A549 (cell line): ENCODE measurements at regions not wholly inside any gene's neighbourhood (a gene's known extent, or its start where the extent isn't known, plus 50 kb on each side); places are given as distances from the start of the nearest gene placed in this dataset.

Source experiments
- ATAC-seq, 2 experiments: fragments of 200-7000 bp in 1 of 2; fragments of >200 bp in 1 of 2; cut with Nextera tagmentation in 1 of 2; cut with Tn5 transposase in 1 of 2; 3 replicates each; pipeline versions ENCODE4 v1.8.0 to v1.9.1; 2018 to 2020; ENCODE audit warnings: mild to moderate bottlenecking in 1 of 2, moderate library complexity in 1 of 2
- CTCF ChIA-PET: fragments of 300-600 bp; sonication (Branson Sonifier 250); formaldehyde crosslinking; extraction: SDS; loops from one replicate; lab custom pipeline; 2021; ENCODE audit warnings: antibody characterized with exemption, inconsistent platforms; lab: Yijun Ruan, JAX
- POLR2A ChIA-PET: fragments of 350-600 bp; formaldehyde crosslinking; extraction: SDS; loops from one replicate; lab custom pipeline; 2021; ENCODE audit warnings: antibody characterized with exemption, inconsistent platforms; lab: Yijun Ruan, JAX
- DNase-seq, 2 experiments: peaks; one replicate each; pipeline versions ENCODE4 v3.0.0 to v3.0.0-alpha.2; 2011 to 2016; ENCODE audit warnings: low read depth in 1 of 2, low spot score in 1 of 2
- FAIRE-seq: peaks from 2 replicates; lab custom pipeline; 2011; peaks lifted over from hg19 to GRCh38; lab: Jason Lieb, UNC
- H3K27ac ChIP-seq, 2 experiments: fragments of >200 bp; sonication (Bioruptor Twin); formaldehyde crosslinking; 3 replicates each; pipeline ENCODE4 v1.5.1; 2016 to 2017
- H3K4me1 ChIP-seq: fragments of >200 bp; sonication (Bioruptor Twin); formaldehyde crosslinking; 3 replicates; pipeline ENCODE4 v1.6.1; 2016
- H3K4me2 ChIP-seq: fragments of >200 bp; sonication (Bioruptor Twin); formaldehyde crosslinking; 3 replicates; pipeline ENCODE4 v1.6.1; 2016
- H3K4me3 ChIP-seq: fragments of >200 bp; sonication (Bioruptor Twin); formaldehyde crosslinking; 3 replicates; pipeline ENCODE4 v1.5.1; 2016
- H3K9me3 ChIP-seq: fragments of >200 bp; sonication (Bioruptor Twin); formaldehyde crosslinking; 3 replicates; pipeline ENCODE4 v1.6.1; 2016
- CBX2 ChIP-seq: fragments of 200-600 bp; sonication (generic); IDR thresholded peaks from 2 replicates; pipeline ENCODE4 v1.6.1; 2016; ENCODE audit warnings: low read depth, mild to moderate bottlenecking, borderline replicate concordance
- CHD4 ChIP-seq: fragments of 200-600 bp; sonication (generic); IDR thresholded peaks from 2 replicates; pipeline ENCODE4 v1.6.1; 2016; ENCODE audit warnings: antibody characterized with exemption, mild to moderate bottlenecking, borderline replicate concordance
- EHMT2 ChIP-seq: fragments of 200-600 bp; sonication (generic); IDR thresholded peaks from 2 replicates; pipeline ENCODE4 v1.6.1; 2016; ENCODE audit warnings: antibody characterized with exemption, low read depth, mild to moderate bottlenecking, moderate library complexity
- FOXS1 ChIP-seq: fragments of 250-450 bp; sonication (Bioruptor Pico); IDR thresholded peaks from 2 replicates; pipeline ENCODE4 v1.5.0; 2020; ENCODE audit warnings: mild to moderate bottlenecking, moderate library complexity
- GATA3 ChIP-seq: IDR thresholded peaks from 2 replicates; pipeline ENCODE4 v1.6.1; 2012; ENCODE audit warnings: borderline replicate concordance
- HDAC2 ChIP-seq: fragments of 200-600 bp; sonication (generic); IDR thresholded peaks from 2 replicates; pipeline ENCODE4 v1.6.1; 2016
- HOXB5 ChIP-seq: fragments of 250-450 bp; sonication (Bioruptor Pico); IDR thresholded peaks from 2 replicates; pipeline ENCODE4 v1.5.0; 2020; ENCODE audit warnings: mild to moderate bottlenecking, moderate library complexity
- KDM1A ChIP-seq: fragments of 200-600 bp; sonication (generic); IDR thresholded peaks from 2 replicates; pipeline ENCODE4 v1.6.1; 2016; ENCODE audit warnings: low read depth, mild to moderate bottlenecking
- KDM5A ChIP-seq: fragments of 200-600 bp; sonication (generic); IDR thresholded peaks from 2 replicates; pipeline ENCODE4 v1.6.1; 2016; ENCODE audit warnings: antibody characterized with exemption, mild to moderate bottlenecking
- MAFK ChIP-seq: fragments of 450-650 bp; IDR thresholded peaks from 2 replicates; pipeline ENCODE4 v1.6.1; 2014; ENCODE audit not compliant: partially characterized antibody
- MAZ ChIP-seq: fragments of 150-350 bp; IDR thresholded peaks from 2 replicates; pipeline ENCODE4 v1.6.1; 2014; ENCODE audit warnings: antibody characterized with exemption, low read depth, low read length, borderline replicate concordance
- NFE2L2 ChIP-seq: fragments of 150-350 bp; conservative IDR thresholded peaks from 2 replicates; pipeline ENCODE4 v1.6.1; 2014; ENCODE audit warnings: low read length
- NR3C1 ChIP-seq: fragments of >200 bp; sonication (Bioruptor Twin); formaldehyde crosslinking; IDR thresholded peaks from 3 replicates; pipeline ENCODE4 v1.6.1; 2017
- RAD21 ChIP-seq, 2 experiments: fragments of >200 bp in 1 of 2; sonication (Bioruptor Twin) in 1 of 2; formaldehyde crosslinking in 1 of 2; IDR thresholded peaks in 1 of 2; conservative IDR thresholded peaks in 1 of 2; 2 replicates in 1 of 2; 3 replicates in 1 of 2; pipeline ENCODE4 v1.6.1; 2012 to 2018; ENCODE audit warnings: inconsistent platforms in 1 of 2
- RCOR1 ChIP-seq: fragments of 150-350 bp; IDR thresholded peaks from 2 replicates; pipeline ENCODE4 v1.6.1; 2014; ENCODE audit warnings: antibody characterized with exemption, low read length, low read depth
- RFX5 ChIP-seq: fragments of 450-650 bp; IDR thresholded peaks from 2 replicates; pipeline ENCODE4 v1.7.1; 2014; ENCODE audit warnings: antibody characterized with exemption, mild to moderate bottlenecking, moderate library complexity
- RNF2 ChIP-seq: fragments of 200-600 bp; sonication (generic); IDR thresholded peaks from 2 replicates; pipeline ENCODE4 v1.6.1; 2016; ENCODE audit warnings: low read depth, mild to moderate bottlenecking, antibody characterized with exemption, moderate library complexity, borderline replicate concordance
- SREBF2 ChIP-seq: fragments of 450-650 bp; IDR thresholded peaks from 2 replicates; pipeline ENCODE4 v1.6.1; 2014; ENCODE audit warnings: mild to moderate bottlenecking, moderate library complexity
- TFCP2L1 ChIP-seq: fragments of 250-450 bp; sonication (Bioruptor Pico); IDR thresholded peaks from 2 replicates; pipeline ENCODE4 v1.5.0; 2021; ENCODE audit warnings: mild to moderate bottlenecking
- ZFP36 ChIP-seq: fragments of 450-650 bp; IDR thresholded peaks from 2 replicates; pipeline ENCODE4 v1.6.1; 2014; ENCODE audit warnings: borderline replicate concordance; ENCODE audit not compliant: partially characterized antibody
- WGBS: methylation state at CpG from one replicate; pipeline ENCODE4 v1.1.6; 2017; ENCODE audit errors: missing lambda C conversion rate; 5-methylcytosine and 5-hydroxymethylcytosine counted together
- TF ChIP-seq, protein P1 (sequence below): fragments of >200 bp; sonication (Bioruptor Twin); formaldehyde crosslinking; IDR thresholded peaks from 3 replicates; pipeline ENCODE4 v1.6.1; 2016
- TF ChIP-seq, protein P2 (sequence below): fragments of 250-450 bp; sonication (Bioruptor Pico); IDR thresholded peaks from 2 replicates; pipeline ENCODE4 v1.5.0; 2020; ENCODE audit warnings: low read depth, mild to moderate bottlenecking, moderate library complexity
- TF ChIP-seq, protein P3 (sequence below): fragments of >200 bp; sonication (Bioruptor Twin); formaldehyde crosslinking; IDR thresholded peaks from 3 replicates; pipeline ENCODE4 v1.5.1; 2016
- TF ChIP-seq, protein P4 (sequence below): fragments of 450-650 bp; IDR thresholded peaks from 2 replicates; pipeline ENCODE4 v1.6.1; 2014; ENCODE audit warnings: antibody characterized with exemption
- TF ChIP-seq, protein P5 (sequence below): IDR thresholded peaks from 2 replicates; pipeline ENCODE4 v1.6.1; 2012
- TF ChIP-seq, protein P6 (sequence below): IDR thresholded peaks from 2 replicates; pipeline ENCODE4 v1.6.1; 2012; ENCODE audit warnings: low read depth, borderline replicate concordance

DNA sequence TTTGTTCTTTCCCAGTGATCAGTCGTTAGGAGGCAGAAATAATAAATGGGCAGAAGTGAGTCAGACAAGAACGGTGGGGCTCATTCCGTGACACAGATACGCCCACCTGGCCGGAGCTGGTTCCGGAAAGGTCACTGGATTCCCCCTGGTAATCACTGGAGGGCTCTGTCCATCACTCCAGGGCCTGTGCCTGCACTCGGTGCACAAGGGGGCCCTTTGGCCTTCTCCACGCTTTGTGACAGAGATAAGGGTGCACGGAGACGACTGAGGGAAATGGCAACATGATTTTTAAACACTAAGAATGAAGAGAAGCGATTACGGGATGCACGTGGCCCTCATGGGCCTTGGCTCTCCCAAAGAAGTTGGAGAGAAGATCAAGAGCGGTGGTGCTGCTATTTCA lies 84.4 kb downstream of the PTGR3 start:
- DNase-seq (no peak), FAIRE-seq (no peak), ATAC-seq (no peak)
- TF ChIP-seq RFX5 (no peak), CHD4 (no peak), MAFK (no peak), RAD21 (conservative IDR thresholded peaks at IDR 0.05 in 1 of 2, IDR thresholded peaks at IDR 0.05 in 1 of 2) (no peak), HDAC2 (no peak), TFCP2L1 (CRISPR knock-in tag) (no peak), GATA3 (no peak), ZFP36 (no peak), RCOR1 (no peak), FOXS1 (CRISPR knock-in tag) (no peak), SREBF2 (no peak)
- TF ChIP-seq, protein P1, sequence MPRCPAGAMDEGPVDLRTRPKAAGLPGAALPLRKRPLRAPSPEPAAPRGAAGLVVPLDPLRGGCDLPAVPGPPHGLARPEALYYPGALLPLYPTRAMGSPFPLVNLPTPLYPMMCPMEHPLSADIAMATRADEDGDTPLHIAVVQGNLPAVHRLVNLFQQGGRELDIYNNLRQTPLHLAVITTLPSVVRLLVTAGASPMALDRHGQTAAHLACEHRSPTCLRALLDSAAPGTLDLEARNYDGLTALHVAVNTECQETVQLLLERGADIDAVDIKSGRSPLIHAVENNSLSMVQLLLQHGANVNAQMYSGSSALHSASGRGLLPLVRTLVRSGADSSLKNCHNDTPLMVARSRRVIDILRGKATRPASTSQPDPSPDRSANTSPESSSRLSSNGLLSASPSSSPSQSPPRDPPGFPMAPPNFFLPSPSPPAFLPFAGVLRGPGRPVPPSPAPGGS, result no peak
- TF ChIP-seq, protein P2, sequence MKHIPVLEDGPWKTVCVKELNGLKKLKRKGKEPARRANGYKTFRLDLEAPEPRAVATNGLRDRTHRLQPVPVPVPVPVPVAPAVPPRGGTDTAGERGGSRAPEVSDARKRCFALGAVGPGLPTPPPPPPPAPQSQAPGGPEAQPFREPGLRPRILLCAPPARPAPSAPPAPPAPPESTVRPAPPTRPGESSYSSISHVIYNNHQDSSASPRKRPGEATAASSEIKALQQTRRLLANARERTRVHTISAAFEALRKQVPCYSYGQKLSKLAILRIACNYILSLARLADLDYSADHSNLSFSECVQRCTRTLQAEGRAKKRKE (CRISPR knock-in tag), result no peak
- ChIA-PET POLR2A (no interaction called here), CTCF (no interaction called here)
- Histone ChIP-seq H3K4me1 (no peaks in the 10 kb centered on the region), H3K27ac (no peak overlapping the region), H3K4me2 (no peak overlapping the region), H3K9me3 (no peaks in the 10 kb centered on the region), H3K4me3 (no peak overlapping the region)
- WGBS, result 70% methylated on average over 14 of the region's 14 CpGs

DNA sequence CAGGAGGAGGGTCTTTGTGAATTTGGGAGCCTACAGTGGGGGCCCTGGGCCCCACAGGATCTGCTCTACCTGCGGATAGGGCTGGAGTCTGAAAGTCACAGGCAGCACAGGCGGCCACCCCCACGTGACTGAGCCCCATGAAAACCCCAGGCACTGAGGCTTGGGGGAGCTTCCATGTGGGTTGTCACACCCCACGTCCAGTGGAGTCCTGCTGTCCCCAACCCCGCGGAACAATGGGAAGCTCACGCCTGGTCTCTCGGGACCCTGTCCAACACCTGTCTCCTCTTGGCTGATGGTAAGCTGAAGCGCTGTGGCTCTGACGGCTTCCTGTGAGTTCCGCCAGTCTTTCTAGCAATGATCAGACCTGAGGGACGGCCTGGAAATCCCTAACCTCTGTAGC lies 85.8 kb downstream of the PTGR3 start:
- DNase-seq (no peak), FAIRE-seq (no peak), ATAC-seq (no peak)
- no peak overlapping the region for H3K4me2 ChIP-seq
- POLR2A ChIA-PET, result no interaction called here
- H3K27ac ChIP-seq, result no peak overlapping the region
- TF ChIP-seq GATA3, result no peak
- no peak for TF ChIP-seq RNF2
- TF ChIP-seq CBX2, result no peak
- TF ChIP-seq, protein P3, sequence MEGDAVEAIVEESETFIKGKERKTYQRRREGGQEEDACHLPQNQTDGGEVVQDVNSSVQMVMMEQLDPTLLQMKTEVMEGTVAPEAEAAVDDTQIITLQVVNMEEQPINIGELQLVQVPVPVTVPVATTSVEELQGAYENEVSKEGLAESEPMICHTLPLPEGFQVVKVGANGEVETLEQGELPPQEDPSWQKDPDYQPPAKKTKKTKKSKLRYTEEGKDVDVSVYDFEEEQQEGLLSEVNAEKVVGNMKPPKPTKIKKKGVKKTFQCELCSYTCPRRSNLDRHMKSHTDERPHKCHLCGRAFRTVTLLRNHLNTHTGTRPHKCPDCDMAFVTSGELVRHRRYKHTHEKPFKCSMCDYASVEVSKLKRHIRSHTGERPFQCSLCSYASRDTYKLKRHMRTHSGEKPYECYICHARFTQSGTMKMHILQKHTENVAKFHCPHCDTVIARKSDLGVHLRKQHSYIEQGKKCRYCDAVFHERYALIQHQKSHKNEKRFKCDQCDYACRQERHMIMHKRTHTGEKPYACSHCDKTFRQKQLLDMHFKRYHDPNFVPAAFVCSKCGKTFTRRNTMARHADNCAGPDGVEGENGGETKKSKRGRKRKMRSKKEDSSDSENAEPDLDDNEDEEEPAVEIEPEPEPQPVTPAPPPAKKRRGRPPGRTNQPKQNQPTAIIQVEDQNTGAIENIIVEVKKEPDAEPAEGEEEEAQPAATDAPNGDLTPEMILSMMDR, result no peak
- TF ChIP-seq, protein P4, sequence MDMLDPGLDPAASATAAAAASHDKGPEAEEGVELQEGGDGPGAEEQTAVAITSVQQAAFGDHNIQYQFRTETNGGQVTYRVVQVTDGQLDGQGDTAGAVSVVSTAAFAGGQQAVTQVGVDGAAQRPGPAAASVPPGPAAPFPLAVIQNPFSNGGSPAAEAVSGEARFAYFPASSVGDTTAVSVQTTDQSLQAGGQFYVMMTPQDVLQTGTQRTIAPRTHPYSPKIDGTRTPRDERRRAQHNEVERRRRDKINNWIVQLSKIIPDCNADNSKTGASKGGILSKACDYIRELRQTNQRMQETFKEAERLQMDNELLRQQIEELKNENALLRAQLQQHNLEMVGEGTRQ, result no peak
- TF ChIP-seq HOXB5 (CRISPR knock-in tag), result no peak
- TF ChIP-seq EHMT2, result no peak
- TF ChIP-seq, protein P5, sequence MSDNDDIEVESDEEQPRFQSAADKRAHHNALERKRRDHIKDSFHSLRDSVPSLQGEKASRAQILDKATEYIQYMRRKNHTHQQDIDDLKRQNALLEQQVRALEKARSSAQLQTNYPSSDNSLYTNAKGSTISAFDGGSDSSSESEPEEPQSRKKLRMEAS, result no peak
- no peak for TF ChIP-seq KDM1A
- TF ChIP-seq MAZ, result no peak
- TF ChIP-seq NFE2L2, result no peak
- TF ChIP-seq, protein P6, sequence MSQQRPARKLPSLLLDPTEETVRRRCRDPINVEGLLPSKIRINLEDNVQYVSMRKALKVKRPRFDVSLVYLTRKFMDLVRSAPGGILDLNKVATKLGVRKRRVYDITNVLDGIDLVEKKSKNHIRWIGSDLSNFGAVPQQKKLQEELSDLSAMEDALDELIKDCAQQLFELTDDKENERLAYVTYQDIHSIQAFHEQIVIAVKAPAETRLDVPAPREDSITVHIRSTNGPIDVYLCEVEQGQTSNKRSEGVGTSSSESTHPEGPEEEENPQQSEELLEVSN, result no peak
- TF ChIP-seq FOXS1 (CRISPR knock-in tag), result no peak
- no peak for TF ChIP-seq KDM5A
- no peak for TF ChIP-seq NR3C1
- no peak for TF ChIP-seq ZFP36
- no peak for TF ChIP-seq MAFK
- 51% methylated on average over 10 of the region's 12 CpGs for WGBS
- H3K4me1 ChIP-seq, result no peaks in the 10 kb centered on the region
- H3K4me3 ChIP-seq, result no peak overlapping the region
- CTCF ChIA-PET, result no interaction called here
- H3K9me3 ChIP-seq, result no peaks in the 10 kb centered on the region
